DLD1 (cell line): ENCODE measurements at regions not wholly inside any gene's neighbourhood (a gene's known extent, or its start where the extent isn't known, plus 50 kb on each side); places are given as distances from the start of the nearest gene placed in this dataset.
"Not testable (repeated sequence)": the region's sequence is repeated elsewhere in the genome, so short reads cannot be mapped to it uniquely, and the experiment has no call there.

Source experiments
- in situ Hi-C: cut with HindIII; loops from 2 replicates; pipeline ENCODE4 v1.10.0; 2017; ENCODE audit warnings: low sequenced_read_pairs

DNA sequence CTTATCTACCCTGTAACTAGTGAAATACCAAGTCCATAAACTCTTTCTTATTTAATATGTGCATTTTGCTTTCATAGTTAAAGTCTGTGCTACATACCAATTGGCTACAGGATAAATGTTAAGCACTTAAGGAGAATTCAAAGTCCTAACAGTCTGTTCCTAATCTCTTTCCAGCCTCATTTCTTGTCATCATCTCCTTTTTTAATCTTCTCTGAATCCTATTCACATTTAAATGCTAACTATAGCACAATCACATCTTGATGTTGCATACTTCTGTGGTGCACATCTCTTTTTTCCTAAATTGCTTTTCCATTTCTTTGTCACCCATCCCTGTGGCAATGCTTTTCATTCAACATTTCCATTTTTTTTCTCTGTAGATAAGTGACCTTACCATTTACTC lies 996.1 kb upstream of the TYRP1 start:
- in situ Hi-C loops: no loop called here

DNA sequence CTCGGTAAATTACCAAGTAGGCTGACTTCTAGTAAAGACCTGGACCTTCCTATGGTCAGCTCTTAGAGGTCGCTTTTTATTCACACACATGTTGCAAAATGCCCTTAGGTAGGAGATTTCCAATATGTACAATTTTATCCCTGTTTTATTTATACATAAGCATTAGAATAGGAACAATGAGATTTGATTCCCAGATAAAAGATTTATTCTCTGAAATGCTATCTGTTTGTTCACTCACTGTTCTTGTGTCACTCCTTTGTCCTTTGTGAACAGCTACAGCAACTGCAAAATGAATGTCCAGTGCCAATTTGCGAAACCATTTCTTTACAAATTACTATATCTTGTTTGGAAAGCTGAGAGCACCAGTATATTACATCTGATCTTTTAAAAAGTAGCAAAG lies 991.5 kb upstream of the TYRP1 start:
- in situ Hi-C loops: no loop called here

DNA sequence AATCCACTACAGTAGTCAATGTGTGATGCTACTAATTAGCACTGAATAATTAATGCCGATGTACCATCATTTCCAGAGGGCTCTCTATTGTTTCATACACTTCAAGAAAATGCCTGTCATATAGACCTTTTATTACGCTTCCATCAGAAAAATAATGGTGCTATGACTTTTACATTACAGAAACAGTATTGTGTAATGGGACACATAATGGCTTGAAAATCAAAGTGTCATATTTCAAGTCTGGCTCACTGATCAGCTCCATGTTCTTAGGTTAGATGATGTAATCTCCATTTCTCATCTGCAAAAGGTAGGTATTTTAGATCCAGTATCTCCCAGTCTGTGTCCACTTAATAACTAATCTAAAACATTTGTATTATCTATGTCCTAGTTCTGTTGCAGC lies 990.6 kb upstream of the TYRP1 start:
- in situ Hi-C loops: no loop called here

DNA sequence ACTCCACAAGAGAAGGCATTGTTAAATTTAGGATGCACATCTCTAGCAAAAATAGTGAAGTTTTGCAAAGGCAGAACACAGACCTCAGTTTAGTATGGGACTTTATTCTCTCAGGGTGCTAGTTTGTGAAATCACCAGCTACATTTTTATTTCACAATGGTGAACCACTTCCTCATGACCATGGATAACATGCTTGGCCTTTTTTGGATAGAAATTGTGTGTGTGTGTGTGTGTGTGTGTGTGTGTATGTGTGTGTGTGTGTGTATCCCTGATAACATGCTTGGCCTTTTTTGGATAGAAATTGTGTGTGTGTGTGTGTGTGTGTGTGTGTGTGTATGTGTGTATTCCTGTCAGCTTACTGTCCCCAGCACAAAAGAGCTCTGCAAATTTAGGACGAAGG lies 989.0 kb upstream of the TYRP1 start:
- in situ Hi-C loops: not testable (repeated sequence)

DNA sequence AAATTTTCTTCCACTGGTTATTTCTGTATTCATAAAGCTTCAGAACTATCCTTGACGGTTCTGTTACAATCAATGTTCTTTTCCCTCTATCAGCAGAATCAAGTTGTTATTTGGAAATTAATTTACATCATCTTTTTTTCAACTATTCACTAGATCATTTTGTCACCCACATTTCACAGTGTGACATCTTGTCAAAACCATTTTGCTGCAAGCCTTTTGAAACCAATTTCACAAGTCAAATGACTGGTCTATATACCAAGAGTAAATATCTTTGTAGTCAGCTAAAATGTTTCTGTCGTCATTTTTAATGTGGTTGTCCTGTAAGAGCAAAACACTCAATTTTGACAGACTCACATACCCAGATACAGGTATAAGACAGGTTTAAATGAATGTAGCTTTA lies 984.3 kb upstream of the TYRP1 start:
- in situ Hi-C loops: no loop called here

DNA sequence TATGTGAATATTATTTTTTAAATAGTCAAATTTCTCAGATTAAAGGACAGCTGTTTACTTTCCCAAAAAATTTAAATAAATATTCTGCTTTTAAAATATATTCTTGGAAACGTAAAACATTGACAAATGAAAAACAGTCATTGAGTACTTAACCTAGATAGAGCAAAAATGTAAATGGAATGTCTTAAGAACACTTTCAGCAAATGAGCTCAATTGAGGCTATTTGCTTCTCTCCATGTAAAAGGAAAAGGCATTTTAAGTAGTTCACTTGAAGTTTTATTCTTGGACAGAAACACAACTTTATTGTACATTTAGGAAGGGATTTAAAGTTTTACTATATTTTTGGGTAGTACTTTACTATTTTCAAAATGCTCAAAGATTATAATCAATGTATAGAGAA lies 983.6 kb upstream of the TYRP1 start:
- in situ Hi-C loops: no loop called here

DNA sequence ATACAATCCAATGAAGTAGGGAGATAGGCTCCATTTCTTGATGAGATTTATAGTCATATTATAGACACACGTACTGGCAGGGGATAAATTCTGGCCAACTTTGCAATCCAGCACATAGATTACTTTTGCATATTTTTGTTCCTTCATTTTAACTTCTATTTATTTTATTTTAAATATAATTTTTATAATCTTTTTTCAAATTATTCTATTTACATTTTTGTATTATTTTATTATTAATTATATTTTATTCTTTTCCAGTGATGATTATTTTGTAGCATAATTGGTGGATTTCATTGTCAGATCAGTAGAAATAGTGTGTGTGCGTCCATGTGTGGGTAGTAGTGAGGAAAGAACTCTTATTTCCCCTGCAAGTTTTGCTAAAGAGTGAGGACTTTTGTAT lies 980.1 kb upstream of the TYRP1 start:
- in situ Hi-C loops: no loop called here

DNA sequence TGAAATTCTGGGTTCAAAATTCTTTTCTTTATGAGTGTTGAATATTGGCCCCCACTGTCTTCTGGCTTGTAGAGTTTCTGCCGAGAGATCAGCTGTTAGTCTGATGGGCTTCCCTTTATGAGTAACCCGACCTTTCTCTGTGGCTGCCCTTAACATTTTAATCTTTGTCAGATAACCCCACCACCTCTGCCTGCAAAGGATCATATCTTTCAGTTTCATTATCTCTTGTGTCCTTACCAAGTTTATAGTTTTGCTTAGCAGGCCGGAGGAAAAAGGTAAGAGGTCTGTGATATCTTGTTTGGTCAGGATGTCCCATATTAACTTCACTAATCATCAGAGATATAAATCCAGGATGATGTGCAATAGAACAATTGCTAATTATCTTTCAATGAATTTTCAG lies 970.2 kb upstream of the TYRP1 start:
- in situ Hi-C loops: no loop called here

DNA sequence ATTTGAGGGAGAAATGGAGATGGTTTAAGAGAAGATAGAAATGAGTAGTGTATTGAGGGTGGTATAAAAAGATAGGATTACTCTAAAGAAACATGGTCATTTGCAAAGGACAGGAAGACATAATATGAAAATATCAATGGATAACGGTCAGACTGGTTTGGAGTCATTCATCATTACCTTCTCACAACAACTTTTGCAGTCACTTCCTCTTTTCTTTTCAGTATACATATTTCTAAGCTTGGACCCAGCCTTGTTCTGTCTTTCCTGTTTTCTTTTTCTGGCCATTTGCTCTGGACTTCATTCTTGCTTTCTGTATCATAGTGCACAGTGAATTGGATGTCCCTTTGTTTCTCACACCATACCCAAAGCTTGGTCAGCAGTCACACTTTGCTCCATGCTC lies 966.5 kb upstream of the TYRP1 start:
- in situ Hi-C loops: no loop called here

DNA sequence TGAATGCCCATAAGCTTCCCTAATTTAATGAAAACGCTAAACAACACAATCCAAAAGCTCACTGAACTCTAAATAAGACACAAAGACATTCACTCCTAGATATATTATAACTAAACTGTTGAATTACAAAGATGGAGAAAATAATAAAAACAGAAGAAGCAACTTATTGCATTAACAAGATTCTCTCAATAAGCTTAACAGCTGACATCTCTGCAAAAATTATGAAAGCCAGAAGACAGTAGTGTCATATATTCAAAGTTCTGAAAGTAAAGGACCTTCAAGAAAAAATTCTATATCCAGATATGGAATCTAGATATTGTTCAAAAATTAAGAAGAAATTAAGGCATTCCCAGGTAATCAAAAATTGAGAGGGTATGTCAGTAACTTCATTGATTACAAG lies 957.8 kb upstream of the TYRP1 start:
- in situ Hi-C loops: no loop called here

DNA sequence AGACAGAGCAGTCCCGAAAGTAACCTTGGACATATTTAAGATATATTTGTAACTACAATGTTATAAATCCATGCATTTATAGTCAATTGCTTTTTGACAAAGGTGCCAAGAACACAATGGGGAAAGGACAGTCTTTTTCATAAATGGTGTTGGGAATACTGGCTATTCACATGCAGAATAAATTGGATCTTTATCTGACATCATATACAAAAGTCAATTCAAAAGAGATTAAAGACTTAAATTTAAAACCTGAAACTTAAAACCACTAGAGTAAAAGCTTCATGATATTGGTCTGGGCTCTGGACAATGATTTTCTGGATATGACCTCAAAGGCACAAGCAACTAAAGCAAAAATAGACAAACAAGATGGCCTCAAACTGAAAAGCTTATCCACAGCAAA lies 950.7 kb upstream of the TYRP1 start:
- in situ Hi-C loops: no loop called here

DNA sequence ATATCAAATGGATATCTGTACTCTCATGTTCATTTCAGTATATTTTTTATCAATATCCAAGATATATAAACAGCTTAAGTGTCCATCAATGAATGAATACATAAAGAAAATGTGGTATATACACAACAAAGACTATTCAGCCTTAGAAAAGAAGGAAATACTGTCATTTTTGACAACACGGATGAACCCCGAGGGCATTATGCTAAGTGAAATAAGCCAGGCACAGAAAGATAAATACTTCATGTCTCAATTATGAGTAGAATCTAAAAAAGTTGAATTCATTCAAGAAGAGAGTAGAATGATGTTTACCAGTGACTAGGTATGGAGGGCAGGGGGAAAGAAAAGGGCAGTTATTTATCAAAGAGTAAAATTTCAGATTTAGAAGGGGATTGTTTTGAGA lies 949.8 kb upstream of the TYRP1 start:
- in situ Hi-C loops: no loop called here

DNA sequence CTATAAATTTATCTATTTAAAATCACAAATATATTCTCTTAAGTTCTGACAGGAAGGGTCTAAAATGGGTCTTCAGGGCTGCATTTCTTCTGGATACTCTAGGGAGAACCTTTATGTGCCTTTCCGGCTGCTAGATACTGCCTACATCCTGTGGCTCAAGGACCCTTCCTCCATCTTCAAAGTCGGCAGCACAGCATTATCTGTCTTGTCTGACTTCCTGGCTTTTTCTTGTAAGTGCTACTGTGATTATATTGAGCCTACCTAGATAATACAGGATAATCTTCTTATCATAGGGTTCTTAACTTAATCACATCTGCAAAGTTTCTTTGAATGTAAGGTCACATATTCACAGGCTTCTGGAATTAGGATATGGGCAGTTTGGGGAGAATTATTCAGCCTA lies 943.8 kb upstream of the TYRP1 start:
- in situ Hi-C loops: no loop called here

DNA sequence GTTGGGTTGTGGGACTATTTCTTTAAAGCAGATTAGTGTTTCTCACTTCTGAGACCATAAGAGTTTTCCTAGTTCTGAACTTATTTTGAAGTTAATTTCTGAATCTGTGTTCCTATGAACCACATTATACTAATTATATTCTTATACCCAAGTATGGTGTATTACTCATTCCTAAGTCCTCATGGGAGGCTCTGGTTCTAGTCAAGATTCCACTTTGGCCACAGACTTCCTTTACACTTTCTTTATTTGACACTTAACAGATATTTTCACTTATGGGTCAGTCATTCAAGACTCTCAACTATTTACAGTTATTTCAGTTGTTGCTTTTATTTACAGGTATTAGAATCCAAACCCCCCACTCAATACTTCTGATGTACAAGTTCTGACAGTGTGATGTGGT lies 937.2 kb upstream of the TYRP1 start:
- in situ Hi-C loops: no loop called here

DNA sequence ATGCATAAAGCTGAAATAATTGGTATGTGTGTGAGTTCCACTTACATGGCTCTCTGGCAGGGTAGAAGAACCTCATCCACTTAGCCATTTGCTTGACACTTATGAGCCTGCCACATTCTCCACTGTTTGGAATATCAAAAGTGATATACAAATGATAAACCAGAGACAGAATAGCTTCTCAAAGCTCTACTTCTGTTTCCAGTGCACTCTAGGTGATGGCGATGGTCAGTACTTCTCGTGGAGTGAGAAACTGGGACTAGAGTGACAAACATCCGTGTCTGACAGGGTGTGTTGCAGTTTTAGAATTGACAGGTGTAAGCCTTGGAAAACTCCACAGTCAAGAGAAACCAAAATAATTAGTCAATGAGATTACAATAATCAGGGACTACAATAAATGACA lies 935.8 kb upstream of the TYRP1 start:
- in situ Hi-C loops: no loop called here

DNA sequence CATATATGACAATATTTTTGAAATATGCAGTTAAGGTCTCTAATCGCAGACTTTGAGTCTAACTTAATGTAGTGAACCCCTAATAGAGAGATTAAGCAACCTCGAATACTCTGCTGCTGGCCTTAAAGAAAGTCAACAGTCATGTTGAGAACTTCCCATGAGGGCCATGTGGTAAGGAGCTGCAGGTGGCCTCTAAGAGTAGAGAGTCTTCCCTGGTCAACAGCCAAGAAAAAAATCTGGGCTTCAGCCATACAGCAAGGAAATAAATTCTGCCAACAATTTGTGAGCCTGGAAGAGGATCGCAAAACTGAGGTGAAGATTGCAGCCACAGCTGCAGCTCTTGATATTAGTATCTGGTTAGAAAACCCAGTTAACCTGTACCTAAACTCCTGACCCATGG lies 935.2 kb upstream of the TYRP1 start:
- in situ Hi-C loops: no loop called here

DNA sequence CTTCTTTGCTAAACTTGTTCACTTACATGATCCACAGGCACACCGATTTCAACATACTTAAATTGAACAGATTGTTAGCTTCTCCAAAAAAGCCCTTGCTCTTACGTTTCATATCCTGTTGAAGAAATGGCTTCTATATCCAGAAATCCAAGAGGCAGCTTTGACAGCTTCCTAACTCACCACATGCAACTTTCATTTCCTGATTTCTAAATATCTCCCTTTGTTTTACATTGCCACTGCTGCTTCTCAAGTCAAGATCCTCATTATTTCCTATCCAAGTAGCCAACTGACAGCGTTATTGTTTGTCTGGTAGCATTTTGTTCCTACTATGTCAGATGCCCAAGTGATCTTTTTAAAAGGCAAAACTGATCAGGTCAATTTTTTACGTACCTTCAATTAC lies 913.2 kb upstream of the TYRP1 start:
- in situ Hi-C loops: no loop called here

DNA sequence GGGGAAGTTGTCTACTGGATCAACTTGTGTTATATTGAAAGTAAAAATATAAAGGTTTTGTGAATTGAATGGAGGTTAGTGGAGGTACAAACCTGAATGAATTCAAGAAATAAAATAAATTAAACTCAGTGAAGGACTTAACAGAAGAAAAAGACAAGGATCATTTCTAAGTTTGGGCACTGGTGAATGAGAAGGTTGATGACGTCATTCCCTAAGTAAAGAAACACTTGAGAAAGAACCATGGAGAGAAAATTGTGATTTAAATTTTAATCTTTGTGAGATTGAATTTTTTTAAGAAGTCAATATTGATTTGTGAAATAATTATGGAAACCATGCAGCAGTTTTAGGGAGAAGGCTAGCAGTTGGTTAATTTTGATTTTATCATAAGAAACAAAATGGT lies 900.3 kb upstream of the TYRP1 start:
- in situ Hi-C loops: no loop called here

DNA sequence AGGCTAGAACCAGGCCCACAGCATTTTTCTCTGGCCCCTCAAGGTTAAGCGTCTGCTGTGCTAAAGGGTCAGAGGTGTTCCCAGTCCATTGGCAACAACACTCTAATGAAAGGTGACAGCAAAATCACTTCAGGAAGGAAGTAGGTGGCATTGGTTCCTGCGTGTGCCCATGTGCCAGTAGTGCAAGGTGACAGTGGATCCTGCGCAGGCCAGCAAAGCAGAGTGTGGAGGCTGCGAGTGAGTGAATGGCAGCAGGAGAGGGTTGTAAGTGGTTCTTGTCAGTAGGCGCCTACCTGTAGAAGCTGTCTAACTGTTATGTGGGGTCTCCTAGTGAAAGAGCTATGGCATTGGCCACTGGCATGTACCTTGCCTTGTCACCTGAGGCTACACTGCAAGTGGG lies 898.2 kb upstream of the TYRP1 start:
- in situ Hi-C loops: no loop called here

DNA sequence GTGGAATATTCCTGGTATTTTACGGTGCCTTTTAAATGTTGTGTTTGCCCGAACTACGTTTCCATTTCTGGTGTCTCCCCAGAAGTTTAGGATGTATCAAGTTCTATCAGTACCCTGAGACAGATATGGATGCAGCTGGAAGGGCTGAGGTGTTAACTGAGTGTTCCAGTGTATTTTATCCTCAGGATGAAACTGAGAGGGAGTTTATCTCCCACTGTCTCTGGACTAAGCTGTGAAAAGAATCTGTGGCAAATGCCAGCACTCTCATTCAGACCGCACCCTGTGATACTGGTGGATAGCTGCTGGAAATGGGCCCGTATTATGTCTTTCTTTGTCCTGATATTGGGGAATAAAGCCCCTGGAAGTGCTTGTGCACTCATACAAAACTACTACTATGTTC lies 887.2 kb upstream of the TYRP1 start:
- in situ Hi-C loops: no loop called here

DNA sequence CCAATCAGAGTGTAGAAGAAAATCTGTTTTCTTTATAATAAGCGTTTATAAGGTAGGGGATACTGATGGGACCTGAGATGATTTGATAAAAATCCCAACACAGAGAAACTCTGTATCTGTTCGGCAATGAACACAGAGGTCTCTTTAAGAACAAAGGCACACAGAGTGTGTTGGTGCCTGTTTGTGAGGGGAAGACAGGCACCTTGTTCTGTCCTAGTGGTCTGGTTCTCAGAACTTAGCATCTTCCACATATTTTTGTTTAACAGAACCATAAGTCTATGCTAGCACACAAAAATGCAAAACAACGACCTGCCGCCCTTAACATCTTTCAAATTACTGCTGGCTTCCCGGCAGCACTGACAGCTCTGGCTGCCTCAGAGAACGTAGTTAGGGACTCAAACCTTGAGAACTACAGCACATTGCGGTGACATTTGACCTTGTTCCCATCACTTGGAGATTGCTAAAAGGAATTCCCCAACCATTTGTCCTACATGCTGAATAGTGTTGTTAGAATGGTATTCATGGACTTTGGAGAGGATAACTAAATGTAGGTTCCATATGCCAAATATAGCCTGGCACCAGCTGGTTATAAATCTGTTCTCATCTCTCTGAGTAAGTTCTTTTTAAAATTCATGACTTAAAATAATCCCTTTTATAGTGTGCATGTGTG lies 871.7 kb upstream of the TYRP1 start:
- in situ Hi-C loops: no loop called here

DNA sequence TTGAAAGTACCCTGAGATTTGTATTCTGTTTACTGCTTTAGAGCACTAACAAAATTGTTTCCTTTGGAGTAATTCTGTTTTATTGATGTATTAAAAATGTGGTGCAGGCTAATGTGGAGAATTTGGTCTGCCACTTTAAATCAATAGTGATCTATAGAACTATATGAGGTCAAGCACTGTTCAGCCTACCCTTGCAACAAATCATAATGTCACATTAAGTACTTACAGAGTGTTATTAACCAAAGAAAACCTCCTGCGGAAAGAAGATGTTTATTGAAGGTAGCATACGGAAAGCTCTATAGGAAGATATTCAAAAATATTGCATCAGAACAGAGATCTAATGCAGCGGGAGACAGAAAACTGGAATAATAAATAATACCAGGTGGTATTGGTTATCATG lies 865.0 kb upstream of the TYRP1 start:
- in situ Hi-C loops: no loop called here

DNA sequence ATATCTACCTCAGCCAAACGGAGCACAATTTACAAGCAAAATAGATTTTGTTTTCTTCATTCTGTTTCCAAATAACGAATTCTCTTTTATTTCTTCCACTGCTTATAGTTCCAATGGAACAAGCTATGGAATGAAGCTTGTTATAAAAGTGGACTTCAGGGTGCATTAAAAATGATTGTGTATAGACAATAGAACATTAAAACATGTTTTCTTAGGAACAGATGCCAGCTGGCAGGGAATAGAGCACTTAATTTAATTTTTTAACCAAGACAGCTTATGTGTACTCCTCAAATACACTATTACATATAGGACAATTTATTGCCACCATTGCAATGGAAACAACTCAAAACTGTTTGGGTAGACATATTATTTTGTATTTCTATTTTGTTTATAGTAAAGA lies 860.1 kb upstream of the TYRP1 start:
- in situ Hi-C loops: no loop called here

DNA sequence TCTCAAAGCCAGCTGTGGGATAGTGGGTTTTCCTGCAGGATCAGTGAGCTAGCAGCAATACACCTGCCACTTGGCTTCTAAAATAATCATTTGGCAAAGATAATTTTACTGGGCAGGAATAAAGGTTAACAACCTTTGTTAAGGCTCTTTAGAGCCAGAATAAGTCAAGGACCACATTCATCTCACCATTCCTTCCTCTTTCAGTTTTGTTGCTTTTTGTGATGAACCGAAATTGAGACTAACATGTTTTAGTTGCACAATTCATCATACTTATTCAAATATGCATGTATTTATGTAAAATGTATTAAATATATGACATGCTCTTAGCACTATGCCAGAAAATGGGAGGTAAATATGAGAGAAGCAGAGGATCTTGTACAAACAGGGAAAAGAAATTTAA lies 824.4 kb upstream of the TYRP1 start:
- in situ Hi-C loops: no loop called here
